Skin of body (tissue), 1 donor: ENCODE measurements at regions not wholly inside any gene's neighbourhood (a gene's known extent, or its start where the extent isn't known, plus 50 kb on each side); places are given as distances from the start of the nearest gene placed in this dataset.

Experiments used
- DNase-seq: peaks from one replicate; lab custom pipeline; 2025; lab: John Stamatoyannopoulos, UW

GRCh38 chr2:177314722-177315264 is 50.3 kb upstream of the NFE2L2 start:
- DNase-seq, result no peak

- DNase-seq, result no peak
These were observed 50.8 kb upstream of the NFE2L2 start for GRCh38 chr2:177315364-177315763.

GRCh38 chr2:177316756-177317155 is 52.2 kb upstream of the NFE2L2 start:
- no peak for DNase-seq

GRCh38 chr2:177317443-177317842 is 52.9 kb upstream of the NFE2L2 start:
- no peak for DNase-seq

- DNase-seq, result no peak
These were observed 53.3 kb upstream of the NFE2L2 start for GRCh38 chr2:177317857-177318256.

- no peak for DNase-seq
These were observed 54.1 kb upstream of the NFE2L2 start for GRCh38 chr2:177318613-177319012.

- DNase-seq, result no peak
These were observed 56.1 kb upstream of the NFE2L2 start for GRCh38 chr2:177320596-177320995.

- DNase-seq, result no peak
These were observed 58.3 kb upstream of the NFE2L2 start for GRCh38 chr2:177322801-177323261.

GRCh38 chr2:177324797-177325196 is 60.3 kb upstream of the NFE2L2 start:
- DNase-seq, result no peak

- DNase-seq, result no peak
These were observed 61.0 kb upstream of the NFE2L2 start for GRCh38 chr2:177325554-177325953.

- no peak for DNase-seq
These were observed 61.5 kb upstream of the NFE2L2 start for GRCh38 chr2:177326005-177326404.

GRCh38 chr2:177326591-177326990 is 62.1 kb upstream of the NFE2L2 start:
- no peak for DNase-seq

- DNase-seq, result no peak
These were observed 62.5 kb upstream of the NFE2L2 start for GRCh38 chr2:177327009-177327408.

GRCh38 chr2:177328056-177328455 is 63.5 kb upstream of the NFE2L2 start:
- no peak for DNase-seq

GRCh38 chr2:177329064-177329463 is 63.5 kb upstream of the AGPS start:
- DNase-seq, result no peak

GRCh38 chr2:177331466-177331997 is 61.0 kb upstream of the AGPS start:
- DNase-seq, result no peak

- DNase-seq, result peak; percentile 84
These were observed 60.3 kb upstream of the AGPS start for GRCh38 chr2:177332026-177332991.

GRCh38 chr2:177332992-177333388 is 59.6 kb upstream of the AGPS start:
- no peak for DNase-seq

GRCh38 chr2:177334940-177335543 is 57.5 kb upstream of the AGPS start:
- peak; percentile 77 for DNase-seq

GRCh38 chr2:177335917-177336450 is 56.6 kb upstream of the AGPS start:
- DNase-seq, result no peak

GRCh38 chr2:177338177-177338721 is 54.3 kb upstream of the AGPS start:
- DNase-seq, result no peak

GRCh38 chr2:177340158-177340557 is 52.4 kb upstream of the AGPS start:
- DNase-seq, result no peak
